DMS153 treated with DMSO at 0.1 percent for 48 hours (cell line): ENCODE measurements at regions not wholly inside any gene's neighbourhood (a gene's known extent, or its start where the extent isn't known, plus 50 kb on each side); places are given as distances from the start of the nearest gene placed in this dataset.

Experiments used
- DNase-seq: peaks from one replicate; lab custom pipeline; 2025; ENCODE audit not compliant: unreplicated experiment; lab: John Stamatoyannopoulos, UW

DNA sequence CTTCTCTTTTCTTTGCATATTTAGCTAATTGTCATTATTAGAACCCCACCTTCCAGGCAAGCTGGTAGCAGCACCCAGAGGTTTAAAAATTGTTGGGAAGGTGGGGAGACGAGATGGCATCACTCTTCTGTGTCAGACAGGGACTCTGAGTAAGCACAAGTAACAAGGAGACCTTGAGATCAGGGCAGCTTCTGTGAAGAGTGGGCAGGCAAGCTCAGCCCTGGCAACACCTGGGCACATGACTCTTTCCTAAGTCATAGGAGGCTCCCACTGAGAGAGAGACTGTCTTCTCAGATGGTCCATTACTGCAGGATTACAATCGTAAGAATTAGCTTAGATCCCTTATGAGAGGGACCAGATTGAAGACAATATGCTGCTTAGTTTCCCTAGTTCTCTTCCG is 183.5 kb downstream of the BRINP2 start:
- no peak for DNase-seq

DNA sequence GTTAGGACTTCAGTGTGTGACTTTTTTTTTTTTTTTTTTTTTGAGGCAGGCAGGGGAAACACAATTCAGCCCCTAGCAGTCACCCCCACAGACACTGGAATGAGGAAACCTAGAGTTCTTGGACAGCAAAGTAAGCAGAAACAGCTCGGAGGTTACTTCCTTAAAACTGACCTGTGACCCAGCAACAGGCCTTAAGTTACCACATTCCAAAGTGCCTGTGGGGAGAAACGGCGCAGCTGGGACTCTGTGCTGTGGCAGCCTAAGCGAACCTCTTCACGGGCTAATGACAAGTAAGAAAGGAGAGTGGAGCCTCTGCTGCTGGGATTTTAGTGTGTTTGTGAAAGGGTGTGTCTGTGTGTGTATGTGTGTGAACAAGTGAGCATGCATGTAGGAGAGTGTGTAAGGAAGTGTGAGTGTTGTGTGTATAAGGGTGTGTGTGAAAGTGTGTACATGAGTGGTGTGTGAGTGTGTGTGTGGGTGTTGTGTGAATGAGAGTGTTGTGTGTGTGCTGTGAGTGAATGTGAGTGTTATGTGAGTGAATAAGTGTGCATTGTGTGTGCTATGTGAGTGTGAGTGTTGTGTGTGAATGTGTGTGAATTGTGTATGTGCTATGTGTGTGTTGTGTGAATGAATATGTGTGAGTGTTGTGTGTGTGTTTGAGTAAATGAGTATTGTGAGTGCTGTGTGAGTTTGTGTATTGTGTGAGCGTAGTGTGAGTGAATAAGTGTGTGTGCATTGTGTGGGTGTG is 180.8 kb downstream of the BRINP2 start:
- no peak for DNase-seq

DNA sequence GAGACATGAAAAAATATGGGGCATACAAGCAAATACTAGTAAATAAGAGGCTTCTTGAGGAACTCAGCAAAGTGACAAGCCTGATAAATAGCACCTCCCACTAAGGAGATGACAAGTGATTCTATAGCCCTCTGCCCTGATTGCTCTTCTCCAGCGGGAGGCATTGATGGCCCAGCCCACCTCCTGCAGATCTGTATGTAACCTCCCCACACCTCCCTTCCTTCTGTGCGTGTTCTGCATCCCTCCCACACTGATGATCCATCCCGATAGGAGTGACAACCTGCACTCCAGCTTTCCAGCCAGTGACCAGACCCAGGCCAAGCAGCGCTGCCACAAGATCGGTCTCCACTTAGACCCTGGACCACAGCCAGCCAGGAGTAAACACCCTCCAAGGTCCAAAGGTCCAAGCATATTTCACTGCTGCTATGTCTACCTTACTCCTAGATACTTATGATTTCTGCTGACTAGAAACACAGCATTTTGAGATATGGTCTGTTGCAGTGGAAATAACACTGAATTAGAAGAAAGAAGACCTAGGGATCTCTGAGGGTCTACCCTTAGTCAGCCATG is 176.1 kb downstream of the BRINP2 start:
- DNase-seq = no peak

DNA sequence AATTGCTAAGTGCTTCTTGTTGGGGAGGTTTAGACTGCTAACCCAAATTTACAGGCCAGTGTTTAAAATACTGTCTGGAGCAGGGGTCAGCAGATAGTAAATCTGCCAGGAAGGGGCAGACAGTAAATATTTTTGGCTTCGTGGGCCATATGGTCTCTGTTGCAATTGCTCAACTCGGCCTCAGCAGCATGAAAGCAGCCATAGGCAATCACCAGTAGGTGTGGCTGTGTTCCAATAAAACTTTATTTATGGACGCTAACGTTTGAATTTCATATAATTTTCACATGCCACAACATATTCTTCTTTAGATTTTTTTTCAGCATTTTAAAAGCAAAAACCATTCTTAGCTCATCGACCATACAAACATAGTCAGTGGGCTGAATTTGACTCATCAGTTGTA is 172.7 kb downstream of the BRINP2 start:
- no peak for DNase-seq

DNA sequence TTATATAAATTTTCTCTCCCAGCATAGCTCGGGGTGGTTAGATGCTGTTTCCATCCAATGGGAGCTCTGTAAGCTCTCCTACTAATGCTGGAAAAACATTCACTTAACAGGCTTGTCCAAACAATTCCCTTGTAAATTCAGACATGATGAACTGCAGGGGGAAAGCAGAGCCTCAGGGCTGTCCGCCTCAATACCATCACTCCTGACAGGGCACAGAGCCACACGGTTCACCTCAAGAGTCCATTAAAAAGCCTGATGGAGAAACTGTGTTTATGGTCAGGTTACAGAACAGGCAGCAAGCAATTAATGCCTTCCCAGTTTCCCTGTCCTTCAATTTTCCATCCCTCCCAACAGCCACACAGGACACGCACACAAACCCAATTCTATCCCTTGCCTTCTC is 171.0 kb downstream of the BRINP2 start:
- DNase-seq = no peak

DNA sequence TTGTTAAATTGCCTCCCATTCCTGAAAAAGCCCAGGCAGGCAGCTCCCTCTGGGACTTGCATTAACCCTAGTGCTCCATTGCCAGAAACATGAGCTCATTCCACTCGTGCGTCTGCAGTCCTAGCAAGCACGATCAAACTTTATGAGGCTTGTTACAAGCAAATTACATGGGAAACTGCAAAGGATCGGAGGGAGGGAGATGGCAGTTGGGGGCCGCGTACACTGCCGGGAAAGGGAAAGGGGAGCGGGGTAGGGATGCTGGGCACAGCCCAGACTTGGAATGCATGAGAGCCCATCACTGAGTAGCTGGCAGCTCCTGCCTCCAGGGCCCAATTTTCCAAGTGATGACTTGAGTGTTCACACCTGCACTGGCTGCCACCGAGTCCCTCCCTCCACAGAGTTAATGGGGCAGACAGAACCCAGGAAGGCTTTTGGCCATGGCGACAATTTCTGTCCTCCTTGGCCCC is 169.9 kb downstream of the BRINP2 start:
- no peak for DNase-seq

DNA sequence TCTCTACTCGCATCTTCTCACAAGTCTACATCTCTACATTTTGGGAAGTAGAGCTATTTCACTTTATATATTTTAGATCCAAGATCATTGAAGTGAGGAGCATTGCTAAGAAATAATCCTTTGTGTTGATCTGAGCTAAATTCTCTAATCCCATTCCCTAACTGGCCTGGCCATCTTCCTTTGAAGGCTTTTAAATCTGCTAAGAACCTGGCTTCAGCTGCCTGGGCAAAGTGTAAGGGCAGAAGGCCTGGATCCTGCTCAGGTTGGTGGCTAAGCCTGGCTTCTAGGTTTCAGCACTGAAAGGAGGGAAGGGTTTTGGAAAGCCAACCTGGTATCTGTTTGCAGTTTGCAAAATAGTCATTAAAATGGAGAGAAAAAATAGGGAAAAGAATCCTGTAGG is 167.6 kb downstream of the BRINP2 start:
- DNase-seq = no peak

DNA sequence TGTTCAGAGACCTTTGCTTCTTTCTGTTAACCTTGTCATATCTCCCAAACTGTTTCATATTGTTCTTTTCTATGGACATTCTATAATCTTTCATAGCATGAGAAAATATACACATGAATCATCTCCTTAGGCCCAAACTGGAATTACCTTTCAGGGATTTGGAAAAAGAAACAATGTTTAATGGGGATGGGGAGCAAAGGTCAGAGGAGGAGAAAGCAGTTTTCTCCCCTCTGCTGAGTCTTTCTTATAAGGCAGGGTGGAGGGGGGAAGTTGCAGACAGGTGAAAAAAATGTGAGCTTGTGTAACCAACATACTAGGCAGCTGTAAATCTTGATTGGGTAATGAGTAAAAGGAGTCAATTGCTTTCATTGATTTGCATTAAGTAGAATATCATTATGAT is 164.1 kb downstream of the BRINP2 start:
- DNase-seq = no peak

DNA sequence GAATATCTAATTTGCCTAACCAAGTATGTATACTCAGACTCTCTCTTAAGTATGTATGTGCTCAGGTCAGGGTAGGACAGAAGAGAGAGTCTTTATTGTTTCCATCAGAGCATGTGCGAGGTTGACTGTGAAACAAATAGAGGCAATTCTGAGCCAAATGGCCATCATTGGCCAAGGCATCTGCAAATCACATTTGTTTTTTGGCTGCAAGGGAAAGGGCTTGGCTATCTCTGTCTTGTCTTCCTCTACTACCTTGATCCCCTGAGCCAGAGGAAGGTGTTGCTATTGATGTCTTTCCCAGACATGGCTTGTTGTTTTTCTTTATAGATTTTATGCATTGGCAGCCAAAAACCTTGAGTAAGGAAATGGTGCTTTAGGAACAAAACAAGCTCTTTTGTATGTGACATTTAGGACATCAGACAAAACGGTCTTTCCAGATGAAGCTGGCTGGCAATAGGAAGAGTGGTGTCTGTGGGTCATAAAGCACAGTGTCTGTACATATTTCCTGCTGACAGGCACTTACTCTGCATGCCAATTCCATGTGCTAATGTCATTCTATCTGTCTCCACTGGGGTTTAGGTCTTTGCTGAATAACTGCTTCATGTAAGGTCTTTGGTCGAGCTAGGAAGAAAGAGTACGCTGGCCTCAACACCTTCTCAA is 163.3 kb downstream of the BRINP2 start:
- peak; percentile 22 for DNase-seq
